Hepatocyte (in vitro differentiated cells): ENCODE measurements at regions not wholly inside any gene's neighbourhood (a gene's known extent, or its start where the extent isn't known, plus 50 kb on each side); places are given as distances from the start of the nearest gene placed in this dataset.

Source experiments
- DNase-seq: peaks from one replicate; pipeline ENCODE4 v3.0.0-alpha.2; 2016; ENCODE audit warnings: low spot score
- H2AFZ ChIP-seq: fragments of 200-600 bp; sonication (generic); 2 replicates; pipeline ENCODE4 v1.6.0; 2016; ENCODE audit warnings: antibody characterized with exemption, mild to moderate bottlenecking
- H3K27ac ChIP-seq: fragments of 200-600 bp; sonication (generic); 2 replicates; pipeline ENCODE4 v1.5.1; 2016; ENCODE audit warnings: mild to moderate bottlenecking
- H3K27me3 ChIP-seq: fragments of 200-600 bp; sonication (generic); 2 replicates; pipeline ENCODE4 v1.6.1; 2016
- H3K36me3 ChIP-seq: fragments of 200-600 bp; sonication (generic); replicated peaks from 2 replicates; pipeline ENCODE4 v1.5.1; 2016; ENCODE audit warnings: low read depth; ENCODE audit not compliant: insufficient read depth
- H3K4me1 ChIP-seq: fragments of 200-600 bp; sonication (generic); 2 replicates; pipeline ENCODE4 v1.5.1; 2016; ENCODE audit warnings: mild to moderate bottlenecking, moderate library complexity; ENCODE audit not compliant: insufficient read depth
- H3K4me2 ChIP-seq: fragments of 200-600 bp; sonication (generic); 2 replicates; pipeline ENCODE4 v1.6.0; 2016
- H3K4me3 ChIP-seq: fragments of 200-600 bp; sonication (generic); 2 replicates; pipeline ENCODE4 v1.5.1; 2016; ENCODE audit warnings: mild to moderate bottlenecking
- H3K79me2 ChIP-seq: fragments of 200-600 bp; sonication (generic); 2 replicates; pipeline ENCODE4 v1.6.0; 2017; ENCODE audit warnings: mild to moderate bottlenecking
- H3K9me2 ChIP-seq: fragments of 200-600 bp; sonication (generic); replicated peaks from 2 replicates; pipeline ENCODE4 v1.6.0; 2017; ENCODE audit warnings: mild to moderate bottlenecking; ENCODE audit not compliant: insufficient read depth
- H3K9me3 ChIP-seq: fragments of 200-600 bp; sonication (generic); 2 replicates; pipeline ENCODE4 v1.5.1; 2016; ENCODE audit warnings: low read depth, mild to moderate bottlenecking
- H4K20me1 ChIP-seq: fragments of 200-600 bp; sonication (generic); 2 replicates; pipeline ENCODE4 v1.6.0; 2016; ENCODE audit warnings: mild to moderate bottlenecking; ENCODE audit not compliant: insufficient read depth, poor library complexity, severe bottlenecking
- CTCF ChIP-seq: fragments of 200-600 bp; sonication (generic); IDR thresholded peaks from 2 replicates; pipeline ENCODE4 v1.5.1; 2016; ENCODE audit warnings: antibody characterized with exemption, mild to moderate bottlenecking; ENCODE audit not compliant: poor library complexity
- EZH2 ChIP-seq: fragments of 200-600 bp; sonication (generic); IDR thresholded peaks from 2 replicates; pipeline ENCODE4 v1.6.1; 2016; ENCODE audit warnings: antibody characterized with exemption, mild to moderate bottlenecking, borderline replicate concordance
- EZH2phosphoT487 ChIP-seq: fragments of 200-600 bp; sonication (generic); IDR thresholded peaks from one replicate; pipeline ENCODE4 v1.6.1; 2018; ENCODE audit warnings: antibody characterized with exemption, mild to moderate bottlenecking, low read depth, moderate library complexity; ENCODE audit not compliant: unreplicated experiment, severe bottlenecking
- WGBS: methylation state at CpG from one replicate; pipeline ENCODE4 v1.1.6; 2016; ENCODE audit warnings: low lambda C conversion rate; ENCODE audit errors: missing lambda C conversion rate; 5-methylcytosine and 5-hydroxymethylcytosine counted together

GRCh38 chr7:153405704-153406485 is 646.3 kb upstream of the DPP6 start:
- no peaks in the 10 kb centered on the region for H3K79me2 ChIP-seq
- TF ChIP-seq EZH2 = no peak
- no peak for TF ChIP-seq CTCF
- TF ChIP-seq EZH2phosphoT487 = no peak
- no peaks in the 10 kb centered on the region for H4K20me1 ChIP-seq
- no peak for DNase-seq
- 75% methylated on average over 7 of the region's 7 CpGs for WGBS
- H3K27ac ChIP-seq = no peak overlapping the region
- H3K27me3 ChIP-seq = no peaks in the 10 kb centered on the region
- no peaks in the 10 kb centered on the region for H3K9me2 ChIP-seq
- no peaks in the 10 kb centered on the region for H3K36me3 ChIP-seq
- no peak overlapping the region for H2AFZ ChIP-seq
- no peak overlapping the region for H3K4me3 ChIP-seq
- H3K9me3 ChIP-seq = no peaks in the 10 kb centered on the region
- H3K4me1 ChIP-seq = no peaks in the 10 kb centered on the region
- no peak overlapping the region for H3K4me2 ChIP-seq

- Histone ChIP-seq H2AFZ (no peak overlapping the region), H3K79me2 (no peaks in the 10 kb centered on the region), H3K27me3 (no peaks in the 10 kb centered on the region), H3K9me2 (no peaks in the 10 kb centered on the region), H3K9me3 (no peaks in the 10 kb centered on the region), H3K4me1 (no peaks in the 10 kb centered on the region), H3K36me3 (no peaks in the 10 kb centered on the region), H3K27ac (no peak overlapping the region), H3K4me2 (no peak overlapping the region), H3K4me3 (no peak overlapping the region), H4K20me1 (no peaks in the 10 kb centered on the region)
- 79% methylated on average over 6 of the region's 6 CpGs for WGBS
- DNase-seq = no peak
- TF ChIP-seq CTCF (no peak), EZH2phosphoT487 (no peak), EZH2 (no peak)
Observed at GRCh38 chr7:153406486-153406872, 645.7 kb upstream of the DPP6 start.

GRCh38 chr7:153407291-153408046 is 644.7 kb upstream of the DPP6 start:
- Histone ChIP-seq H3K9me2 (no peaks in the 10 kb centered on the region), H3K27ac (no peak overlapping the region), H4K20me1 (no peaks in the 10 kb centered on the region), H3K27me3 (no peaks in the 10 kb centered on the region), H3K9me3 (no peaks in the 10 kb centered on the region), H3K36me3 (no peaks in the 10 kb centered on the region), H2AFZ (no peak overlapping the region), H3K4me2 (no peak overlapping the region), H3K4me1 (no peaks in the 10 kb centered on the region), H3K79me2 (no peaks in the 10 kb centered on the region), H3K4me3 (no peak overlapping the region)
- no peak for DNase-seq
- TF ChIP-seq EZH2phosphoT487 (no peak), EZH2 (no peak), CTCF (no peak)
- 62% methylated on average over 4 of the region's 4 CpGs for WGBS
